ENCODE measurements at regions not wholly inside any gene's neighbourhood (a gene's known extent, or its start where the extent isn't known, plus 50 kb on each side); places are given as distances from the start of the nearest gene placed in this dataset.

GRCh38 chr3:135449046-135449445 lies 516.5 kb upstream of the PPP2R3A start:
- Histone ChIP-seq H3K4me3 (no peak overlapping the region), H3K4me1 (no peaks in the 10 kb centered on the region), H3K27ac (no peak overlapping the region), H3K9me3 (no peaks in the 10 kb centered on the region), H3K36me3 (no peaks in the 10 kb centered on the region), H3K27me3 (peaks cover 4% of the 10 kb centered on the region)
- no peak for TF ChIP-seq EP300 (IDR thresholded peaks at IDR 0.05)
- no peak for TF ChIP-seq POLR2A (IDR thresholded peaks at IDR 0.05)
- TF ChIP-seq POLR2AphosphoS5 (IDR thresholded peaks at IDR 0.05), result no peak
- no peak for TF ChIP-seq CTCF (IDR thresholded peaks at IDR 0.05)
- no peak for DNase-seq (ENCODE audit: low spot score in 2 of 2)
- WGBS, result 29% methylated on average over 1 of the region's 1 CpG

- Histone ChIP-seq H3K36me3 (no peaks in the 10 kb centered on the region), H3K4me1 (no peaks in the 10 kb centered on the region), H3K4me3 (no peak overlapping the region), H3K9me3 (no peaks in the 10 kb centered on the region), H3K27ac (no peak overlapping the region), H3K27me3 (peaks cover 6% of the 10 kb centered on the region)
- WGBS, result 89% methylated on average over 2 of the region's 2 CpGs
- TF ChIP-seq POLR2A (IDR thresholded peaks at IDR 0.05) (no peak), EP300 (IDR thresholded peaks at IDR 0.05) (no peak), POLR2AphosphoS5 (IDR thresholded peaks at IDR 0.05) (no peak), CTCF (IDR thresholded peaks at IDR 0.05) (no peak)
- no peak for DNase-seq (ENCODE audit: low spot score in 2 of 2)
These were observed 514.3 kb upstream of the PPP2R3A start for GRCh38 chr3:135451037-135451785.

GRCh38 chr3:135452881-135453280 lies 512.6 kb upstream of the PPP2R3A start:
- H3K4me1 ChIP-seq, result no peaks in the 10 kb centered on the region
- H3K27ac ChIP-seq, result no peak overlapping the region
- peaks cover 9% of the 10 kb centered on the region for H3K27me3 ChIP-seq
- no peaks in the 10 kb centered on the region for H3K36me3 ChIP-seq
- DNase-seq (ENCODE audit: low spot score in 2 of 2), result no peak
- no peak overlapping the region for H3K4me3 ChIP-seq
- 46% methylated on average over 10 of the region's 10 CpGs for WGBS
- no peaks in the 10 kb centered on the region for H3K9me3 ChIP-seq
- TF ChIP-seq EP300 (IDR thresholded peaks at IDR 0.05) (no peak), POLR2AphosphoS5 (IDR thresholded peaks at IDR 0.05) (no peak), CTCF (IDR thresholded peaks at IDR 0.05) (no peak), POLR2A (IDR thresholded peaks at IDR 0.05) (no peak)

- TF ChIP-seq CTCF (IDR thresholded peaks at IDR 0.05), result no peak
- no peak for TF ChIP-seq POLR2AphosphoS5 (IDR thresholded peaks at IDR 0.05)
- no peak for TF ChIP-seq EP300 (IDR thresholded peaks at IDR 0.05)
- no peak for TF ChIP-seq POLR2A (IDR thresholded peaks at IDR 0.05)
- Histone ChIP-seq H3K4me1 (no peaks in the 10 kb centered on the region), H3K27ac (no peak overlapping the region), H3K9me3 (no peaks in the 10 kb centered on the region), H3K36me3 (no peaks in the 10 kb centered on the region), H3K4me3 (no peak overlapping the region), H3K27me3 (peaks cover 9% of the 10 kb centered on the region)
- no peak for DNase-seq (ENCODE audit: low spot score in 2 of 2)
- WGBS, result 73% methylated on average over 6 of the region's 6 CpGs
These were observed 512.2 kb upstream of the PPP2R3A start for GRCh38 chr3:135453326-135453725.

- Histone ChIP-seq H3K36me3 (no peaks in the 10 kb centered on the region), H3K27ac (no peak overlapping the region), H3K9me3 (no peaks in the 10 kb centered on the region), H3K4me3 (no peak overlapping the region), H3K27me3 (peaks cover 9% of the 10 kb centered on the region), H3K4me1 (no peaks in the 10 kb centered on the region)
- DNase-seq (ENCODE audit: low spot score in 2 of 2), result no peak
- 90% methylated on average over 3 of the region's 4 CpGs for WGBS
- TF ChIP-seq CTCF (IDR thresholded peaks at IDR 0.05) (no peak), POLR2AphosphoS5 (IDR thresholded peaks at IDR 0.05) (no peak), EP300 (IDR thresholded peaks at IDR 0.05) (no peak), POLR2A (IDR thresholded peaks at IDR 0.05) (no peak)
These were observed 510.6 kb upstream of the PPP2R3A start for GRCh38 chr3:135454890-135455289.
